Mesothelial cell of epicardium (in vitro differentiated cells): ENCODE measurements at regions not wholly inside any gene's neighbourhood (a gene's known extent, or its start where the extent isn't known, plus 50 kb on each side); places are given as distances from the start of the nearest gene placed in this dataset.

Experiments
- DNase-seq, 2 experiments: peaks; one replicate each; pipeline ENCODE4 v3.0.0; 2021; ENCODE audit warnings: low spot score in 2 of 2; ENCODE audit not compliant: unreplicated experiment in 2 of 2
- H3K27ac Mint-ChIP-seq: 2 replicates; pipeline ENCODE4 v1.8.0; 2021; ENCODE audit warnings: mixed read lengths
- H3K27me3 Mint-ChIP-seq: 2 replicates; pipeline ENCODE4 v1.8.0; 2021; ENCODE audit warnings: low read depth, mixed read lengths
- H3K36me3 Mint-ChIP-seq: 2 replicates; pipeline ENCODE4 v1.8.0; 2021; ENCODE audit warnings: mixed read lengths
- H3K4me1 Mint-ChIP-seq: 2 replicates; pipeline ENCODE4 v1.8.0; 2021; ENCODE audit warnings: mixed read lengths
- H3K4me3 Mint-ChIP-seq: 2 replicates; pipeline ENCODE4 v1.8.0; 2021; ENCODE audit warnings: mild to moderate bottlenecking, moderate library complexity, mixed read lengths
- H3K9me3 Mint-ChIP-seq: 2 replicates; pipeline ENCODE4 v1.8.0; 2021; ENCODE audit warnings: mixed read lengths
- TF ChIP-seq, protein P1 (sequence below): fragments of 200-600 bp; sonication (generic); IDR thresholded peaks from one replicate; pipeline ENCODE4 v1.5.0; 2021; ENCODE audit warnings: antibody characterized with exemption; ENCODE audit not compliant: unreplicated experiment

- Mint-ChIP-seq H3K27me3 (no peaks in the 10 kb centered on the region), H3K9me3 (no peaks in the 10 kb centered on the region), H3K4me3 (no peak overlapping the region), H3K27ac (no peak overlapping the region), H3K4me1 (peaks cover 10% of the 10 kb centered on the region), H3K36me3 (no peaks in the 10 kb centered on the region)
- no peak for DNase-seq
- TF ChIP-seq, protein P1, sequence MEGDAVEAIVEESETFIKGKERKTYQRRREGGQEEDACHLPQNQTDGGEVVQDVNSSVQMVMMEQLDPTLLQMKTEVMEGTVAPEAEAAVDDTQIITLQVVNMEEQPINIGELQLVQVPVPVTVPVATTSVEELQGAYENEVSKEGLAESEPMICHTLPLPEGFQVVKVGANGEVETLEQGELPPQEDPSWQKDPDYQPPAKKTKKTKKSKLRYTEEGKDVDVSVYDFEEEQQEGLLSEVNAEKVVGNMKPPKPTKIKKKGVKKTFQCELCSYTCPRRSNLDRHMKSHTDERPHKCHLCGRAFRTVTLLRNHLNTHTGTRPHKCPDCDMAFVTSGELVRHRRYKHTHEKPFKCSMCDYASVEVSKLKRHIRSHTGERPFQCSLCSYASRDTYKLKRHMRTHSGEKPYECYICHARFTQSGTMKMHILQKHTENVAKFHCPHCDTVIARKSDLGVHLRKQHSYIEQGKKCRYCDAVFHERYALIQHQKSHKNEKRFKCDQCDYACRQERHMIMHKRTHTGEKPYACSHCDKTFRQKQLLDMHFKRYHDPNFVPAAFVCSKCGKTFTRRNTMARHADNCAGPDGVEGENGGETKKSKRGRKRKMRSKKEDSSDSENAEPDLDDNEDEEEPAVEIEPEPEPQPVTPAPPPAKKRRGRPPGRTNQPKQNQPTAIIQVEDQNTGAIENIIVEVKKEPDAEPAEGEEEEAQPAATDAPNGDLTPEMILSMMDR = no peak
Measured at GRCh38 chr14:44029933-44030332, 477.1 kb downstream of the FSCB start.

- peaks cover 15% of the 10 kb centered on the region for H3K9me3 Mint-ChIP-seq
Measured at GRCh38 chr14:44027397-44027796, 479.7 kb downstream of the FSCB start.

DNA sequence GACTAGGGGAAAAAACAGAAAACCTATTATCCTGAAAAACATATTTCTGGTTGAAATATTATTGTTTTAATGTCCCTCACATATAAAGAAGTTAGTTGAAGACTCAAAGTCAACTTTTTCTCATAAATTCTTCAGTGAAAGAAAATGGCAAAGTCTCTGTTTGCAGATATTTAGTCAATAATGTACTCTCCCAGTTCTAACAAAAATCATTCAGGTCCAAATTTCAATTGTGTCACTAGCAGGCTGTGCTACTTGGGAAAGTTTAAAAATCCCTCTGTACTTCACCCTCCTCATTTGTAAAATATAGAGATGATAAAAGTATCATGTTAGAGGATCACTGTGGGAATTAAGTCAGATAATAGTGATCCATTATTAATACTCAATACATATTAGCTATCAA lies 496.5 kb downstream of the FSCB start:
- no peak for DNase-seq
- Mint-ChIP-seq H3K4me3 (no peak overlapping the region), H3K36me3 (no peaks in the 10 kb centered on the region), H3K27me3 (peaks cover 2% of the 10 kb centered on the region), H3K9me3 (peaks cover 19% of the 10 kb centered on the region), H3K4me1 (no peaks in the 10 kb centered on the region), H3K27ac (no peak overlapping the region)
- TF ChIP-seq, protein P1 = no peak

More at GRCh38 chr14:44027397-44027796, 479.7 kb downstream of the FSCB start:
- Mint-ChIP-seq H3K27me3 (no peaks in the 10 kb centered on the region), H3K36me3 (no peaks in the 10 kb centered on the region), H3K4me3 (no peak overlapping the region), H3K27ac (no peak overlapping the region), H3K4me1 (peaks cover 10% of the 10 kb centered on the region)
- DNase-seq = no peak
- TF ChIP-seq, protein P1 = no peak

GRCh38 chr14:44010071-44010470 lies 497.0 kb downstream of the FSCB start:
- no peak for DNase-seq
- H3K27ac Mint-ChIP-seq = no peak overlapping the region
- H3K36me3 Mint-ChIP-seq = no peaks in the 10 kb centered on the region
- TF ChIP-seq, protein P1 = no peak
- peaks cover 19% of the 10 kb centered on the region for H3K9me3 Mint-ChIP-seq
- no peaks in the 10 kb centered on the region for H3K4me1 Mint-ChIP-seq
- H3K4me3 Mint-ChIP-seq = no peak overlapping the region
- peaks cover 2% of the 10 kb centered on the region for H3K27me3 Mint-ChIP-seq

- Mint-ChIP-seq H3K36me3 (no peaks in the 10 kb centered on the region), H3K27ac (no peak overlapping the region), H3K4me3 (no peak overlapping the region), H3K9me3 (peaks cover 22% of the 10 kb centered on the region), H3K4me1 (no peaks in the 10 kb centered on the region), H3K27me3 (peaks cover 2% of the 10 kb centered on the region)
- TF ChIP-seq, protein P1 = no peak
- DNase-seq = no peak
Measured at GRCh38 chr14:44009642-44010041, 497.4 kb downstream of the FSCB start.

GRCh38 chr14:43988989-43989388 lies 518.1 kb downstream of the FSCB start:
- Mint-ChIP-seq H3K4me1 (no peaks in the 10 kb centered on the region), H3K27ac (no peak overlapping the region), H3K9me3 (no peaks in the 10 kb centered on the region), H3K27me3 (no peaks in the 10 kb centered on the region), H3K36me3 (no peaks in the 10 kb centered on the region), H3K4me3 (no peak overlapping the region)
- DNase-seq = no peak
- TF ChIP-seq, protein P1 = no peak
